K562 (cell line): ENCODE measurements at regions not wholly inside any gene's neighbourhood (a gene's known extent, or its start where the extent isn't known, plus 50 kb on each side); places are given as distances from the start of the nearest gene placed in this dataset.

Experiments used
- CBFB ChIP-seq: sonication (generic); formaldehyde crosslinking; IDR thresholded peaks from 2 replicates; pipeline ENCODE4 v1.4.0; 2020; ENCODE audit warnings: mild to moderate bottlenecking, missing genetic modification reagents
- EGR1 ChIP-seq: fragments of 450-650 bp; conservative IDR thresholded peaks from 2 replicates; pipeline ENCODE4 v1.6.1; 2017; ENCODE audit warnings: mild to moderate bottlenecking
- ESRRA ChIP-seq: fragments of 450-650 bp; IDR thresholded peaks from 2 replicates; pipeline ENCODE4 v1.6.1; 2014; ENCODE audit warnings: low read depth, mild to moderate bottlenecking, moderate library complexity, borderline replicate concordance
- HNRNPL ChIP-seq: fragments of 200-400 bp; formaldehyde crosslinking; IDR thresholded peaks from 2 replicates; pipeline ENCODE4 v1.6.1; 2017; ENCODE audit warnings: low read depth, mild to moderate bottlenecking, low read length
- KDM5B ChIP-seq: fragments of 200-600 bp; sonication (generic); IDR thresholded peaks from 2 replicates; pipeline ENCODE4 v1.6.1; 2012; ENCODE audit warnings: low read depth, mild to moderate bottlenecking, moderate library complexity, low read length, control low read depth, inconsistent platforms; ENCODE audit not compliant: insufficient replicate concordance
- NR4A1 ChIP-seq, 2 experiments: fragments of 250-450 bp in 1 of 2; fragments of 450-650 bp in 1 of 2; sonication (Bioruptor Pico) in 1 of 2; IDR thresholded peaks; 2 replicates each; pipeline versions ENCODE4 v1.4.0 to v1.6.1; 2016 to 2020; ENCODE audit warnings: mild to moderate bottlenecking in 2 of 2, missing compliant biosample characterization in 1 of 2, missing genetic modification characterization in 1 of 2, moderate library complexity in 1 of 2
- SETDB1 ChIP-seq: IDR thresholded peaks from one replicate; pipeline ENCODE4 v1.6.1; 2012; ENCODE audit warnings: low read length, control low read depth, inconsistent platforms
- TF ChIP-seq, protein P1 (sequence below): fragments of 450-650 bp; IDR thresholded peaks from 2 replicates; pipeline ENCODE4 v1.6.1; 2018; ENCODE audit not compliant: partially characterized antibody
- TF ChIP-seq, protein P2 (sequence below), 2 experiments: fragments of 450-650 bp in 1 of 2; IDR thresholded peaks; 2 replicates each; pipeline ENCODE4 v1.6.1; 2011 to 2017; ENCODE audit warnings: low read depth in 2 of 2, antibody characterized with exemption in 1 of 2, borderline replicate concordance in 1 of 2, low read length in 1 of 2, mild to moderate bottlenecking in 1 of 2, mixed read lengths in 1 of 2; ENCODE audit not compliant: control insufficient read depth in 1 of 2
- TF ChIP-seq, protein P3 (sequence below): IDR thresholded peaks from 2 replicates; pipeline ENCODE4 v1.6.1; 2014; ENCODE audit warnings: antibody characterized with exemption

DNA sequence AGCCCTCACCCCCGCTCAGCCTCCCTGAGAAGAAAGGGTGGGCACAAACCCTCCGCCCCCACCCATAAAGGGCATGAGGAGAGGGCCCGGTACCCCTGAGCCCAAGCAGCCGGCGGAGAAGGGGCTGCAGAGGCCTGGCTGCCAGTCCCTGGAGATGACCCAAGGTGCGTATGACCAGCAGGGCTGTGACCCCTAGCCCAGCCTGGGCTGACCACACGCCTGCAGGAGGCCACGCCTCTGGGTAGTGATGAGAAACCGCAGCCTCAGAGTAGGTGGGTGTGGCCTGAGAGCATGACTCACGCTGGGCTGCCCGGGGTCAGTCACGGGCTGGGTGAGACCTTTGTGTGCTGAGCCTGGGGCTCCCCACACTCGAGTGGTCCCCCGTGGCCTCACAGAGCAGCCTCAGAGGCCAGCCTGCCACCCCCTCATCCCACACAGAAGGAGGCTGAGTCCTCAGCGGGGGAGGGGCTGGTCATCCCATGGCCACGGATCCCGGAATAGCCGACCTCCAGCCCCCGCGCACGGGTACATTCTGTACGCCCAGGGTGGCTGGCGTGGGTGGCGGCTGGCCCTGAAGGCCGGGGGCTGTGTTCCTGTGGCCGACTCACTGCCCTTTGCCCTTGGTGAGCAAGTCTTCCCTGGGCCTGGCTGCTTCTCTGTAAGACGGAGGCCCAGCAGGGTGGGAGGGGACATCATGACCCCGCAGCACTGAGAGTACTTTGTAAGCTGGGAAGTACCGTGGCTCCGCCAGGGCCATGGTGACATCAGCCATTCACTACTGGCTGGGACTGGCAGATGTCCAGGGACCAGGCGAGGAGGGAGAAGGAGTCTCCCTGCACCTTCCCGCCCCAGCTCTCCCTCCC lies 110.8 kb upstream of the OTOS start (continued):
- TF ChIP-seq, protein P1, sequence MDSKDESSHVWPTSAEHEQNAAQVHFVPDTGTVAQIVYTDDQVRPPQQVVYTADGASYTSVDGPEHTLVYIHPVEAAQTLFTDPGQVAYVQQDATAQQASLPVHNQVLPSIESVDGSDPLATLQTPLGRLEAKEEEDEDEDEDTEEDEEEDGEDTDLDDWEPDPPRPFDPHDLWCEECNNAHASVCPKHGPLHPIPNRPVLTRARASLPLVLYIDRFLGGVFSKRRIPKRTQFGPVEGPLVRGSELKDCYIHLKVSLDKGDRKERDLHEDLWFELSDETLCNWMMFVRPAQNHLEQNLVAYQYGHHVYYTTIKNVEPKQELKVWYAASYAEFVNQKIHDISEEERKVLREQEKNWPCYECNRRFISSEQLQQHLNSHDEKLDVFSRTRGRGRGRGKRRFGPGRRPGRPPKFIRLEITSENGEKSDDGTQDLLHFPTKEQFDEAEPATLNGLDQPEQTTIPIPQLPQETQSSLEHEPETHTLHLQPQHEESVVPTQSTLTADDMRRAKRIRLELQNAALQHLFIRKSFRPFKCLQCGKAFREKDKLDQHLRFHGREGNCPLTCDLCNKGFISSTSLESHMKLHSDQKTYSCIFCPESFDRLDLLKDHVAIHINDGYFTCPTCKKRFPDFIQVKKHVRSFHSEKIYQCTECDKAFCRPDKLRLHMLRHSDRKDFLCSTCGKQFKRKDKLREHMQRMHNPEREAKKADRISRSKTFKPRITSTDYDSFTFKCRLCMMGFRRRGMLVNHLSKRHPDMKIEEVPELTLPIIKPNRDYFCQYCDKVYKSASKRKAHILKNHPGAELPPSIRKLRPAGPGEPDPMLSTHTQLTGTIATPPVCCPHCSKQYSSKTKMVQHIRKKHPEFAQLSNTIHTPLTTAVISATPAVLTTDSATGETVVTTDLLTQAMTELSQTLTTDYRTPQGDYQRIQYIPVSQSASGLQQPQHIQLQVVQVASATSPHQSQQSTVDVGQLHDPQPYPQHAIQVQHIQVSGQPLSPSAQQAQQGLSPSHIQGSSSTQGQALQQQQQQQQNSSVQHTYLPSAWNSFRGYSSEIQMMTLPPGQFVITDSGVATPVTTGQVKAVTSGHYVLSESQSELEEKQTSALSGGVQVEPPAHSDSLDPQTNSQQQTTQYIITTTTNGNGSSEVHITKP = peak; percentile 88
- TF ChIP-seq EGR1 = peak; percentile 99
- peak; percentile 54 for TF ChIP-seq KDM5B
- TF ChIP-seq NR4A1 (CRISPR knock-in tag; IDR thresholded peaks at IDR 0.05) = no peak
- no peak for TF ChIP-seq NR4A1 (tag; IDR thresholded peaks at IDR 0.05)
- TF ChIP-seq SETDB1 = peak; percentile 45
- TF ChIP-seq, protein P2, sequence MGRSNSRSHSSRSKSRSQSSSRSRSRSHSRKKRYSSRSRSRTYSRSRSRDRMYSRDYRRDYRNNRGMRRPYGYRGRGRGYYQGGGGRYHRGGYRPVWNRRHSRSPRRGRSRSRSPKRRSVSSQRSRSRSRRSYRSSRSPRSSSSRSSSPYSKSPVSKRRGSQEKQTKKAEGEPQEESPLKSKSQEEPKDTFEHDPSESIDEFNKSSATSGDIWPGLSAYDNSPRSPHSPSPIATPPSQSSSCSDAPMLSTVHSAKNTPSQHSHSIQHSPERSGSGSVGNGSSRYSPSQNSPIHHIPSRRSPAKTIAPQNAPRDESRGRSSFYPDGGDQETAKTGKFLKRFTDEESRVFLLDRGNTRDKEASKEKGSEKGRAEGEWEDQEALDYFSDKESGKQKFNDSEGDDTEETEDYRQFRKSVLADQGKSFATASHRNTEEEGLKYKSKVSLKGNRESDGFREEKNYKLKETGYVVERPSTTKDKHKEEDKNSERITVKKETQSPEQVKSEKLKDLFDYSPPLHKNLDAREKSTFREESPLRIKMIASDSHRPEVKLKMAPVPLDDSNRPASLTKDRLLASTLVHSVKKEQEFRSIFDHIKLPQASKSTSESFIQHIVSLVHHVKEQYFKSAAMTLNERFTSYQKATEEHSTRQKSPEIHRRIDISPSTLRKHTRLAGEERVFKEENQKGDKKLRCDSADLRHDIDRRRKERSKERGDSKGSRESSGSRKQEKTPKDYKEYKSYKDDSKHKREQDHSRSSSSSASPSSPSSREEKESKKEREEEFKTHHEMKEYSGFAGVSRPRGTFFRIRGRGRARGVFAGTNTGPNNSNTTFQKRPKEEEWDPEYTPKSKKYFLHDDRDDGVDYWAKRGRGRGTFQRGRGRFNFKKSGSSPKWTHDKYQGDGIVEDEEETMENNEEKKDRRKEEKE (IDR thresholded peaks at IDR 0.05; ENCODE audit: borderline replicate concordance in 1 of 2, control insufficient read depth in 1 of 2, low read depth in 2 of 2, low read length in 1 of 2) = no peak
- peak; percentile 89 for TF ChIP-seq CBFB (CRISPR knock-in tag)
- TF ChIP-seq ESRRA = peak; percentile 96; the same call in 1 of the 2 replicates
- TF ChIP-seq HNRNPL = 0 out of 2 replicates have a peak, but pooled peaks have one; percentile 33
- TF ChIP-seq, protein P3, sequence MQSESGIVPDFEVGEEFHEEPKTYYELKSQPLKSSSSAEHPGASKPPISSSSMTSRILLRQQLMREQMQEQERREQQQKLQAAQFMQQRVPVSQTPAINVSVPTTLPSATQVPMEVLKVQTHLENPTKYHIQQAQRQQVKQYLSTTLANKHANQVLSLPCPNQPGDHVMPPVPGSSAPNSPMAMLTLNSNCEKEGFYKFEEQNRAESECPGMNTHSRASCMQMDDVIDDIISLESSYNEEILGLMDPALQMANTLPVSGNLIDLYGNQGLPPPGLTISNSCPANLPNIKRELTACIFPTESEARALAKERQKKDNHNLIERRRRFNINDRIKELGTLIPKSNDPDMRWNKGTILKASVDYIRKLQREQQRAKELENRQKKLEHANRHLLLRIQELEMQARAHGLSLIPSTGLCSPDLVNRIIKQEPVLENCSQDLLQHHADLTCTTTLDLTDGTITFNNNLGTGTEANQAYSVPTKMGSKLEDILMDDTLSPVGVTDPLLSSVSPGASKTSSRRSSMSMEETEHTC = peak; percentile 24; the same call in 1 of the 2 replicates
